ENCODE measurements at regions not wholly inside any gene's neighbourhood (a gene's known extent, or its start where the extent isn't known, plus 50 kb on each side); places are given as distances from the start of the nearest gene placed in this dataset.
A peak's percentile ranks its signal among the peaks of the same experiment; 100 is the strongest.

- 98% methylated on average over 10 to 14 of the region's 14 CpGs for WGBS, 2 donors (ENCODE audit: low coverage in 1 of 2)
- DNase-seq: no peak
- no peaks in the 10 kb centered on the region for H3K27me3 ChIP-seq
- H3K27ac ChIP-seq: no peak overlapping the region
- H3K36me3 ChIP-seq: no peaks in the 10 kb centered on the region
- H3K9me3 ChIP-seq: no peaks in the 10 kb centered on the region
- H3K4me3 ChIP-seq: no peak overlapping the region
- in situ Hi-C loops (cut with MboI; ENCODE audit: low pct_ligation_motif_present in 1 of 4, low pct_unique_long_range_greater_than_20kb in 1 of 4, low sequenced_read_pairs in 3 of 4) (no loop called here), intact Hi-C loops (cut with DNase I; ENCODE audit: low total_unique reads) (no loop called here)
- H3K4me1 ChIP-seq: peaks cover 11 to 52% (median 22%) of the 10 kb centered on the region in 4 donors
- no peak for TF ChIP-seq CTCF (IDR thresholded peaks at IDR 0.05)
- TF ChIP-seq EP300 (IDR thresholded peaks at IDR 0.05; ENCODE audit: low read depth): no peak
- no peak for TF ChIP-seq POLR2A (IDR thresholded peaks at IDR 0.05)
- no peak for TF ChIP-seq POLR2AphosphoS5 (IDR thresholded peaks at IDR 0.05)
These were observed 140.2 kb upstream of the ID2 start for GRCh38 chr2:8541636-8542035.

GRCh38 chr2:8542381-8543059 lies 139.3 kb upstream of the ID2 start:
- H3K27ac ChIP-seq: peak overlapping the region; percentile 66 to 79 (median 72)
- in situ Hi-C loops (cut with MboI; ENCODE audit: low pct_ligation_motif_present in 1 of 4, low pct_unique_long_range_greater_than_20kb in 1 of 4, low sequenced_read_pairs in 3 of 4): no loop called here

GRCh38 chr2:8543060-8543382 lies 138.8 kb upstream of the ID2 start:
- intact Hi-C loops (cut with DNase I; ENCODE audit: low total_unique reads): no loop called here
- H3K4me1 ChIP-seq: peaks cover 11 to 45% (median 21%) of the 10 kb centered on the region in 4 donors
- no peak for DNase-seq
- no peaks in the 10 kb centered on the region for H3K27me3 ChIP-seq
- TF ChIP-seq POLR2A (IDR thresholded peaks at IDR 0.05): no peak
- TF ChIP-seq POLR2AphosphoS5 (IDR thresholded peaks at IDR 0.05): no peak
- TF ChIP-seq EP300 (IDR thresholded peaks at IDR 0.05; ENCODE audit: low read depth): no peak
- TF ChIP-seq CTCF (IDR thresholded peaks at IDR 0.05): no peak
- in situ Hi-C loops (cut with MboI; ENCODE audit: low pct_ligation_motif_present in 1 of 4, low pct_unique_long_range_greater_than_20kb in 1 of 4, low sequenced_read_pairs in 3 of 4): no loop called here
- peak overlapping the region; percentile 66 to 79 (median 72) for H3K27ac ChIP-seq
- H3K9me3 ChIP-seq: no peaks in the 10 kb centered on the region
- no peaks in the 10 kb centered on the region for H3K36me3 ChIP-seq
- no peak overlapping the region for H3K4me3 ChIP-seq
- WGBS, 2 donors (ENCODE audit: low coverage in 1 of 2): 72% methylated on average over 4 of the region's 6 CpGs; no CpG with 5 or more reads in 1 of the 2 donors

More at GRCh38 chr2:8542381-8543059, 139.3 kb upstream of the ID2 start:
- no peak overlapping the region for H3K4me3 ChIP-seq
- no peaks in the 10 kb centered on the region for H3K9me3 ChIP-seq
- no peak for TF ChIP-seq EP300 (IDR thresholded peaks at IDR 0.05; ENCODE audit: low read depth)
- TF ChIP-seq POLR2AphosphoS5 (IDR thresholded peaks at IDR 0.05): no peak
- no peak for TF ChIP-seq CTCF (IDR thresholded peaks at IDR 0.05)
- no peak for TF ChIP-seq POLR2A (IDR thresholded peaks at IDR 0.05)
- WGBS, 2 donors (ENCODE audit: low coverage in 1 of 2): 81 to 95% methylated on average over 4 to 5 of the region's 5 CpGs
- no peaks in the 10 kb centered on the region for H3K27me3 ChIP-seq
- intact Hi-C loops (cut with DNase I; ENCODE audit: low total_unique reads): no loop called here
- H3K36me3 ChIP-seq: no peaks in the 10 kb centered on the region
- peaks cover 11 to 45% (median 22%) of the 10 kb centered on the region in 4 donors for H3K4me1 ChIP-seq
- DNase-seq: no peak

DNA sequence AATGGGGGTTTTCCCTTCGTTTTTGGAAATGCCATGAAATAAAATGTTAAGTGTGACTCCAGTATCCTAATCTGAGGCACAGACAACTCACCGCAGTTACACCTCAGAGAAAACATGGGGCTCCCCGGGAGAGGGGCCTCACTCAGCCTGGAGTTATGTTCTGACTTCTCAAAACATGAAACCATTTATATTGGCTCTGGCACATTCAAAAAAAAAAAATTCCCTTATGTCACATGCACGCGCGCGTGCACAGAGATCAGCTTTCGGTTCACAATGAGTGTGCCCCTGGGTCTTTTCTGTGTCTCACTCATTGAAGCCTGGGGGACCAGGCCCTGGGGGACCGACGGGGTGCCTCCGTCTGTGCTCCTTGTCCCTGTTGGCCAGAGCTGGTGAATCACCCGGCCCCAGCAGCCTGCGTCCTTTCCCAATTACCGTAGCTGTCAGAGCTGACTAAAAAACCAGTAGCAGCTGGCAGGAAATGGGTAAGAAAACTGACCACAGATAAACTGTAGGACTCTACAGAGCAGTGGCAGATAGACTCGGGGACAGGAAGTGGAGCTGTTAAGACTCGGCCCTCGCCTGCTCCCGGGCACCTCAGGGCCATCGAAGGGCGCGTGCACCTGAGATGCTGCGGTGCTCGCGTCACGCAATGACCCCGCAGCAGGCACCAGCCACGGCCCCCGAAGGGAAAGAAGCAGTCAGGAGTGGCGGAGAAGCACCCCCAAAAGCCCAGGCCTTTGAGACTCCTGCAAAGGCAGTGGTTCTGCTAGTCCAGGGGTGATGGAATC lies 138.3 kb upstream of the ID2 start:
- peak; percentile 68 for DNase-seq
- in situ Hi-C loops (cut with MboI; ENCODE audit: low pct_ligation_motif_present in 1 of 4, low pct_unique_long_range_greater_than_20kb in 1 of 4, low sequenced_read_pairs in 3 of 4) (no loop called here), intact Hi-C loops (cut with DNase I; ENCODE audit: low total_unique reads) (no loop called here)
- peak in 2 of 3 donors; percentile 31 to 39 for TF ChIP-seq POLR2AphosphoS5 (IDR thresholded peaks at IDR 0.05)
- TF ChIP-seq EP300 (IDR thresholded peaks at IDR 0.05; ENCODE audit: low read depth): no peak
- no peak for TF ChIP-seq CTCF (IDR thresholded peaks at IDR 0.05)
- no peak for TF ChIP-seq POLR2A (IDR thresholded peaks at IDR 0.05)
- peaks cover 11 to 44% (median 20%) of the 10 kb centered on the region in 4 donors for H3K4me1 ChIP-seq
- no peak overlapping the region for H3K4me3 ChIP-seq
- H3K27me3 ChIP-seq: no peaks in the 10 kb centered on the region
- no peaks in the 10 kb centered on the region for H3K9me3 ChIP-seq
- peak overlapping the region; percentile 66 to 79 (median 72) for H3K27ac ChIP-seq
- 48% methylated on average over 29 of the region's 29 CpGs; no CpG with 5 or more reads in 1 of the 2 donors for WGBS, 2 donors (ENCODE audit: low coverage in 1 of 2)
- H3K36me3 ChIP-seq: no peaks in the 10 kb centered on the region
